ENCODE measurements at regions not wholly inside any gene's neighbourhood (a gene's known extent, or its start where the extent isn't known, plus 50 kb on each side); places are given as distances from the start of the nearest gene placed in this dataset.

DNA sequence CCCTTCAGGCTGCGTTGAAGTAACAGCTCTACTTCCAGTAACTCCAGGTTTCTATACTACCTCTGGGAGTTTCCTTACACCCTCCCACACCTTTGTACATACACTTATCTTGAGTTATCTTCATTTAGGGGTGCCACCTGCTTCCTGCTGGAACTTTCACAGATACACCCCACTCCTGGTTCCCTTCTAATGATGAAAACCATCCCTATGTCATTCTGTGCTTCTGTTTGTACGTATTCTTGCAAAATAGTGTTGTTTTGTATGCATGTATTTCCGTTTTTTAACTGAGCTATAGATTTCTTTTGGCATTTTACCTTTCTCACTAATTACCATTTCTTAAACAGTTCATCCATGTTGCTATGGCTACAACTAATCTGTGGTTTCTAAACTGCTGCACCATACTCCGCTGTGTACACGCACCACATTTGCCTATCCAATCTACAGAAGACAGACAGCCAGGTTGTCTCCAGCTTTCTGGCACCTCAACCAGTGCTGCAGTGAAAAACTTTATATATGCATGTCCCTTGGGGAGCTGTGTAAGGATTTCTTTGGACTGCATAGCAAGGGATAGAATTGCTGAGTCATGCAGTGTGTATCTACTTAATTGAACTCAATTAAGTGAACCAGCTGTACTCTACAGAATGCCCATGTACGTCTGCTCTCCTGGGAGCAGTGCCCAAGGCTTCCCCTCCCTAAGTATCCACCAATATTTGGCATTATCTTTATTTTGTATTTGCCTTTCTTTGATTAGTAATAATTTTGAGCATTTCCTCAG, 61.4 kb upstream of the ST8SIA2 start:
- Histone ChIP-seq H3K4me2 (ENCODE audit: low read length) (no peak overlapping the region), H3K27me3 (ENCODE audit: low read length) (peaks cover 10% of the 10 kb centered on the region; the same call in 1 of the 2 replicates), H4K20me1 (ENCODE audit: low read length) (no peaks in the 10 kb centered on the region), H3K79me2 (ENCODE audit: low read length) (no peaks in the 10 kb centered on the region), H3K9ac (ENCODE audit: low read length) (no peak overlapping the region), H3K4me1 (ENCODE audit: insufficient read depth, low read length) (no peaks in the 10 kb centered on the region), H3F3A (ENCODE audit: low read length, unreplicated experiment) (no peaks in the 10 kb centered on the region), H3K9me3 (ENCODE audit: low read length) (no peaks in the 10 kb centered on the region), H3K36me3 (ENCODE audit: low read depth, low read length) (no peaks in the 10 kb centered on the region), H3K27ac (ENCODE audit: low read length) (no peak overlapping the region), H3K9me2 (replicated peaks; ENCODE audit: low read length) (no peaks in the 10 kb centered on the region), H3K4me3 (ENCODE audit: low read length) (no peak overlapping the region), H2AFZ (ENCODE audit: low read length) (no peak overlapping the region)
- TF ChIP-seq, protein P1, sequence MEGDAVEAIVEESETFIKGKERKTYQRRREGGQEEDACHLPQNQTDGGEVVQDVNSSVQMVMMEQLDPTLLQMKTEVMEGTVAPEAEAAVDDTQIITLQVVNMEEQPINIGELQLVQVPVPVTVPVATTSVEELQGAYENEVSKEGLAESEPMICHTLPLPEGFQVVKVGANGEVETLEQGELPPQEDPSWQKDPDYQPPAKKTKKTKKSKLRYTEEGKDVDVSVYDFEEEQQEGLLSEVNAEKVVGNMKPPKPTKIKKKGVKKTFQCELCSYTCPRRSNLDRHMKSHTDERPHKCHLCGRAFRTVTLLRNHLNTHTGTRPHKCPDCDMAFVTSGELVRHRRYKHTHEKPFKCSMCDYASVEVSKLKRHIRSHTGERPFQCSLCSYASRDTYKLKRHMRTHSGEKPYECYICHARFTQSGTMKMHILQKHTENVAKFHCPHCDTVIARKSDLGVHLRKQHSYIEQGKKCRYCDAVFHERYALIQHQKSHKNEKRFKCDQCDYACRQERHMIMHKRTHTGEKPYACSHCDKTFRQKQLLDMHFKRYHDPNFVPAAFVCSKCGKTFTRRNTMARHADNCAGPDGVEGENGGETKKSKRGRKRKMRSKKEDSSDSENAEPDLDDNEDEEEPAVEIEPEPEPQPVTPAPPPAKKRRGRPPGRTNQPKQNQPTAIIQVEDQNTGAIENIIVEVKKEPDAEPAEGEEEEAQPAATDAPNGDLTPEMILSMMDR (conservative IDR thresholded peaks at IDR 0.05; ENCODE audit: low read depth, low read length), result no peak
- TF ChIP-seq EZH2phosphoT487 (IDR thresholded peaks at IDR 0.05; ENCODE audit: borderline replicate concordance, low read length) (no peak), EZH2 (IDR thresholded peaks at IDR 0.05; ENCODE audit: low read length, unreplicated experiment) (no peak)
- intact Hi-C loops (cut with micrococcal nuclease), result no loop called here
- DNase-seq (no peak), ATAC-seq (no peak)
- ChIA-PET POLR2A (ENCODE audit: unreplicated experiment) (no interaction called here), CTCF (no interaction called here)
- no TSS peak for BruUV-seq (replicated peaks)

GRCh38 chr15:92333709-92334108, 60.0 kb upstream of the ST8SIA2 start:
- Histone ChIP-seq H4K20me1 (ENCODE audit: low read length) (no peaks in the 10 kb centered on the region), H3F3A (ENCODE audit: low read length, unreplicated experiment) (no peaks in the 10 kb centered on the region), H2AFZ (ENCODE audit: low read length) (no peak overlapping the region), H3K36me3 (ENCODE audit: low read depth, low read length) (no peaks in the 10 kb centered on the region), H3K4me2 (ENCODE audit: low read length) (no peak overlapping the region), H3K9ac (ENCODE audit: low read length) (no peak overlapping the region), H3K4me1 (ENCODE audit: insufficient read depth, low read length) (no peaks in the 10 kb centered on the region), H3K79me2 (ENCODE audit: low read length) (no peaks in the 10 kb centered on the region), H3K9me2 (replicated peaks; ENCODE audit: low read length) (no peaks in the 10 kb centered on the region), H3K9me3 (ENCODE audit: low read length) (no peaks in the 10 kb centered on the region), H3K4me3 (ENCODE audit: low read length) (no peak overlapping the region), H3K27me3 (ENCODE audit: low read length) (peaks cover 20% of the 10 kb centered on the region; the same call in 1 of the 2 replicates), H3K27ac (ENCODE audit: low read length) (no peak overlapping the region)
- TF ChIP-seq, protein P1 (conservative IDR thresholded peaks at IDR 0.05; ENCODE audit: low read depth, low read length), result no peak
- TF ChIP-seq EZH2phosphoT487 (IDR thresholded peaks at IDR 0.05; ENCODE audit: borderline replicate concordance, low read length), result no peak
- TF ChIP-seq EZH2 (IDR thresholded peaks at IDR 0.05; ENCODE audit: low read length, unreplicated experiment), result no peak
- no TSS peak for BruUV-seq (replicated peaks)
- DNase-seq (no peak), ATAC-seq (no peak)
- intact Hi-C loops (cut with micrococcal nuclease), result no loop called here
- POLR2A ChIA-PET (ENCODE audit: unreplicated experiment), result no interaction called here
- CTCF ChIA-PET, result no interaction called here

- Histone ChIP-seq H3K27me3 (ENCODE audit: low read length) (peaks cover 35% of the 10 kb centered on the region), H3K9me2 (replicated peaks; ENCODE audit: low read length) (no peaks in the 10 kb centered on the region), H3K4me1 (ENCODE audit: insufficient read depth, low read length) (no peaks in the 10 kb centered on the region), H4K20me1 (ENCODE audit: low read length) (no peaks in the 10 kb centered on the region), H3K27ac (ENCODE audit: low read length) (no peak overlapping the region), H3K4me3 (ENCODE audit: low read length) (no peak overlapping the region), H3K9ac (ENCODE audit: low read length) (no peak overlapping the region), H3K79me2 (ENCODE audit: low read length) (no peaks in the 10 kb centered on the region), H3K9me3 (ENCODE audit: low read length) (no peaks in the 10 kb centered on the region), H3F3A (ENCODE audit: low read length, unreplicated experiment) (no peaks in the 10 kb centered on the region), H3K4me2 (ENCODE audit: low read length) (no peak overlapping the region), H2AFZ (ENCODE audit: low read length) (no peak overlapping the region), H3K36me3 (ENCODE audit: low read depth, low read length) (no peaks in the 10 kb centered on the region)
- no TSS peak for BruUV-seq (replicated peaks)
- CTCF ChIA-PET, result no interaction called here
- DNase-seq (no peak), ATAC-seq (no peak)
- TF ChIP-seq, protein P1 (conservative IDR thresholded peaks at IDR 0.05; ENCODE audit: low read depth, low read length), result no peak
- no peak for TF ChIP-seq EZH2phosphoT487 (IDR thresholded peaks at IDR 0.05; ENCODE audit: borderline replicate concordance, low read length)
- TF ChIP-seq EZH2 (IDR thresholded peaks at IDR 0.05; ENCODE audit: low read length, unreplicated experiment), result no peak
- intact Hi-C loops (cut with micrococcal nuclease), result no loop called here
- POLR2A ChIA-PET (ENCODE audit: unreplicated experiment), result no interaction called here
These were observed 57.2 kb upstream of the ST8SIA2 start for GRCh38 chr15:92336419-92336987.
